ENCODE measurements at regions not wholly inside any gene's neighbourhood (a gene's known extent, or its start where the extent isn't known, plus 50 kb on each side); places are given as distances from the start of the nearest gene placed in this dataset.

GRCh38 chr3:94179059-94179458, 116.2 kb downstream of the NSUN3 start:
- ATAC-seq (no peak), DNase-seq (ENCODE audit: missing footprints) (no peak)
- intact Hi-C loops (cut with DNase I): no loop called here

GRCh38 chr3:94183551-94183950, 120.7 kb downstream of the NSUN3 start:
- DNase-seq (ENCODE audit: missing footprints) (no peak), ATAC-seq (no peak)
- intact Hi-C loops (cut with DNase I): no loop called here

- ATAC-seq: no peak
- intact Hi-C loops (cut with DNase I): no loop called here
- no peak for DNase-seq (ENCODE audit: missing footprints)
Measured at GRCh38 chr3:94184781-94185180, 121.9 kb downstream of the NSUN3 start.

GRCh38 chr3:94185753-94186152, 122.9 kb downstream of the NSUN3 start:
- ATAC-seq (no peak), DNase-seq (ENCODE audit: missing footprints) (no peak)
- intact Hi-C loops (cut with DNase I): no loop called here

GRCh38 chr3:94187697-94188096, 124.8 kb downstream of the NSUN3 start:
- DNase-seq (ENCODE audit: missing footprints) (no peak), ATAC-seq (no peak)
- intact Hi-C loops (cut with DNase I): no loop called here

- no peak for DNase-seq (ENCODE audit: missing footprints)
- intact Hi-C loops (cut with DNase I): no loop called here
Measured at GRCh38 chr3:94195381-94195780, 132.5 kb downstream of the NSUN3 start.

GRCh38 chr3:94206291-94206690, 143.4 kb downstream of the NSUN3 start:
- no peak for ATAC-seq
- intact Hi-C loops (cut with DNase I): no loop called here

More at GRCh38 chr3:94195381-94195780, 132.5 kb downstream of the NSUN3 start:
- ATAC-seq: no peak

GRCh38 chr3:94210256-94210655, 147.4 kb downstream of the NSUN3 start:
- DNase-seq (ENCODE audit: missing footprints) (no peak), ATAC-seq (no peak)
- intact Hi-C loops (cut with DNase I): no loop called here

More at GRCh38 chr3:94206291-94206690, 143.4 kb downstream of the NSUN3 start:
- no peak for DNase-seq (ENCODE audit: missing footprints)

GRCh38 chr3:94217406-94217805, 154.5 kb downstream of the NSUN3 start:
- intact Hi-C loops (cut with DNase I): no loop called here
- ATAC-seq (no peak), DNase-seq (ENCODE audit: missing footprints) (no peak)

- intact Hi-C loops (cut with DNase I): no loop called here
- DNase-seq (ENCODE audit: missing footprints): no peak
- no peak for ATAC-seq
Measured at GRCh38 chr3:94220426-94220825, 157.6 kb downstream of the NSUN3 start.

GRCh38 chr3:94221829-94222228, 159.0 kb downstream of the NSUN3 start:
- ATAC-seq (no peak), DNase-seq (ENCODE audit: missing footprints) (no peak)
- intact Hi-C loops (cut with DNase I): no loop called here

GRCh38 chr3:94225148-94225865, 162.4 kb downstream of the NSUN3 start:
- no peak for ATAC-seq
- intact Hi-C loops (cut with DNase I): no loop called here
- DNase-seq (ENCODE audit: missing footprints): no peak

- intact Hi-C loops (cut with DNase I): no loop called here
- ATAC-seq: no peak
- no peak for DNase-seq (ENCODE audit: missing footprints)
Measured at GRCh38 chr3:94226078-94226477, 163.2 kb downstream of the NSUN3 start.

- ATAC-seq (no peak), DNase-seq (ENCODE audit: missing footprints) (no peak)
Measured at GRCh38 chr3:94232921-94233320, 170.1 kb downstream of the NSUN3 start.

GRCh38 chr3:94234177-94234788, 171.4 kb downstream of the NSUN3 start:
- ATAC-seq (no peak), DNase-seq (ENCODE audit: missing footprints) (no peak)
- intact Hi-C loops (cut with DNase I): no loop called here

More at GRCh38 chr3:94232921-94233320, 170.1 kb downstream of the NSUN3 start:
- intact Hi-C loops (cut with DNase I): no loop called here

GRCh38 chr3:94241986-94242385, 179.1 kb downstream of the NSUN3 start:
- intact Hi-C loops (cut with DNase I): no loop called here
- no peak for DNase-seq (ENCODE audit: missing footprints)
- ATAC-seq: no peak

- DNase-seq (ENCODE audit: missing footprints) (no peak), ATAC-seq (no peak)
- intact Hi-C loops (cut with DNase I): no loop called here
Measured at GRCh38 chr3:94246171-94246570, 183.3 kb downstream of the NSUN3 start.

- intact Hi-C loops (cut with DNase I): no loop called here
- ATAC-seq (no peak), DNase-seq (ENCODE audit: missing footprints) (no peak)
Measured at GRCh38 chr3:94248042-94248441, 185.2 kb downstream of the NSUN3 start.

- ATAC-seq (peak; percentile 62), DNase-seq (ENCODE audit: missing footprints) (peak; percentile 69)
- intact Hi-C loops (cut with DNase I): no loop called here
Measured at GRCh38 chr3:94249491-94250079, 186.7 kb downstream of the NSUN3 start.

- ATAC-seq (no peak), DNase-seq (ENCODE audit: missing footprints) (no peak)
- intact Hi-C loops (cut with DNase I): no loop called here
Measured at GRCh38 chr3:94251566-94251965, 188.7 kb downstream of the NSUN3 start.
